ENCODE measurements at regions not wholly inside any gene's neighbourhood (a gene's known extent, or its start where the extent isn't known, plus 50 kb on each side); places are given as distances from the start of the nearest gene placed in this dataset.

GRCh38 chr12:114913871-114914801, 230.2 kb upstream of the TBX3 start:
- DNase-seq (ENCODE audit: low read depth, low spot score) = no peak

- no peak for DNase-seq (ENCODE audit: low read depth, low spot score)
These were observed 228.8 kb upstream of the TBX3 start for GRCh38 chr12:114912811-114913210.

GRCh38 chr12:114911196-114911595, 227.2 kb upstream of the TBX3 start:
- no peak for DNase-seq (ENCODE audit: low read depth, low spot score)

- no peak for DNase-seq (ENCODE audit: low read depth, low spot score)
These were observed 220.5 kb upstream of the TBX3 start for GRCh38 chr12:114904254-114905003.

GRCh38 chr12:114903083-114903691, 219.2 kb upstream of the TBX3 start:
- no peak for DNase-seq (ENCODE audit: low read depth, low spot score)

GRCh38 chr12:114902665-114903064, 218.7 kb upstream of the TBX3 start:
- no peak for DNase-seq (ENCODE audit: low read depth, low spot score)

- no peak for DNase-seq (ENCODE audit: low read depth, low spot score)
These were observed 217.3 kb upstream of the TBX3 start for GRCh38 chr12:114901316-114901715.

GRCh38 chr12:114898159-114898558, 214.2 kb upstream of the TBX3 start:
- DNase-seq (ENCODE audit: low read depth, low spot score) = no peak

GRCh38 chr12:114895827-114896226, 211.9 kb upstream of the TBX3 start:
- DNase-seq (ENCODE audit: low read depth, low spot score) = no peak

- no peak for DNase-seq (ENCODE audit: low read depth, low spot score)
These were observed 211.1 kb upstream of the TBX3 start for GRCh38 chr12:114895081-114895480.

- DNase-seq (ENCODE audit: low read depth, low spot score) = no peak
These were observed 210.1 kb upstream of the TBX3 start for GRCh38 chr12:114894076-114894475.

GRCh38 chr12:114888928-114889584, 205.1 kb upstream of the TBX3 start:
- DNase-seq (ENCODE audit: low read depth, low spot score) = no peak

GRCh38 chr12:114888448-114888847, 204.5 kb upstream of the TBX3 start:
- no peak for DNase-seq (ENCODE audit: low read depth, low spot score)

- no peak for DNase-seq (ENCODE audit: low read depth, low spot score)
These were observed 201.5 kb upstream of the TBX3 start for GRCh38 chr12:114885501-114885900.

- no peak for DNase-seq (ENCODE audit: low read depth, low spot score)
These were observed 200.6 kb upstream of the TBX3 start for GRCh38 chr12:114884575-114884974.

- DNase-seq (ENCODE audit: low read depth, low spot score) = no peak
These were observed 198.1 kb upstream of the TBX3 start for GRCh38 chr12:114882083-114882482.

GRCh38 chr12:114879354-114879753, 195.4 kb upstream of the TBX3 start:
- no peak for DNase-seq (ENCODE audit: low read depth, low spot score)

- DNase-seq (ENCODE audit: low read depth, low spot score) = no peak
These were observed 194.8 kb upstream of the TBX3 start for GRCh38 chr12:114878781-114879180.

GRCh38 chr12:114876968-114877680, 193.1 kb upstream of the TBX3 start:
- no peak for DNase-seq (ENCODE audit: low read depth, low spot score)

GRCh38 chr12:114875313-114875712, 191.3 kb upstream of the TBX3 start:
- no peak for DNase-seq (ENCODE audit: low read depth, low spot score)

GRCh38 chr12:114873656-114874055, 189.7 kb upstream of the TBX3 start:
- no peak for DNase-seq (ENCODE audit: low read depth, low spot score)
